Right lobe of liver (tissue), 4 donors: ENCODE measurements at regions not wholly inside any gene's neighbourhood (a gene's known extent, or its start where the extent isn't known, plus 50 kb on each side); places are given as distances from the start of the nearest gene placed in this dataset.

Experiments used
- POLR2A ChIP-seq: fragments of 450-650 bp; IDR thresholded peaks from one replicate; pipeline ENCODE4 v1.6.1; 2017; ENCODE audit warnings: antibody characterized with exemption, mild to moderate bottlenecking
- TF ChIP-seq, protein P1 (sequence below), 4 donors: fragments of 200-600 bp in 3 of 4; fragments of 450-650 bp in 1 of 4; IDR thresholded peaks; one replicate each; pipeline versions ENCODE4 v1.5.1 to v1.8.0; 2016 to 2022; ENCODE audit warnings: antibody characterized with exemption in 4 of 4, mild to moderate bottlenecking in 2 of 4
- donor health status: DM: no; HTN: no; CAD: no.
- donor health status: DM: no; HTN: no; CAD: no.
- donor health status: DM: no; HTN: yes; CAD: no.

GRCh38 chr6:81813305-81813704 is 60.8 kb upstream of the TENT5A start:
- TF ChIP-seq, protein P1, sequence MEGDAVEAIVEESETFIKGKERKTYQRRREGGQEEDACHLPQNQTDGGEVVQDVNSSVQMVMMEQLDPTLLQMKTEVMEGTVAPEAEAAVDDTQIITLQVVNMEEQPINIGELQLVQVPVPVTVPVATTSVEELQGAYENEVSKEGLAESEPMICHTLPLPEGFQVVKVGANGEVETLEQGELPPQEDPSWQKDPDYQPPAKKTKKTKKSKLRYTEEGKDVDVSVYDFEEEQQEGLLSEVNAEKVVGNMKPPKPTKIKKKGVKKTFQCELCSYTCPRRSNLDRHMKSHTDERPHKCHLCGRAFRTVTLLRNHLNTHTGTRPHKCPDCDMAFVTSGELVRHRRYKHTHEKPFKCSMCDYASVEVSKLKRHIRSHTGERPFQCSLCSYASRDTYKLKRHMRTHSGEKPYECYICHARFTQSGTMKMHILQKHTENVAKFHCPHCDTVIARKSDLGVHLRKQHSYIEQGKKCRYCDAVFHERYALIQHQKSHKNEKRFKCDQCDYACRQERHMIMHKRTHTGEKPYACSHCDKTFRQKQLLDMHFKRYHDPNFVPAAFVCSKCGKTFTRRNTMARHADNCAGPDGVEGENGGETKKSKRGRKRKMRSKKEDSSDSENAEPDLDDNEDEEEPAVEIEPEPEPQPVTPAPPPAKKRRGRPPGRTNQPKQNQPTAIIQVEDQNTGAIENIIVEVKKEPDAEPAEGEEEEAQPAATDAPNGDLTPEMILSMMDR (IDR thresholded peaks at IDR 0.05), result no peak
- no peak for TF ChIP-seq POLR2A
